ENCODE measurements at regions not wholly inside any gene's neighbourhood (a gene's known extent, or its start where the extent isn't known, plus 50 kb on each side); places are given as distances from the start of the nearest gene placed in this dataset.

- H2AFZ ChIP-seq, result no peak overlapping the region
- no peaks in the 10 kb centered on the region for H3K4me1 ChIP-seq
- no peaks in the 10 kb centered on the region for H3K36me3 ChIP-seq (ENCODE audit: control insufficient read depth, insufficient read depth, low read length)
- no peaks in the 10 kb centered on the region for H3K27me3 ChIP-seq (ENCODE audit: control insufficient read depth, insufficient read depth, low read length)
- H3K4me2 ChIP-seq (ENCODE audit: low read length), result no peak overlapping the region
- TF ChIP-seq, protein P1, sequence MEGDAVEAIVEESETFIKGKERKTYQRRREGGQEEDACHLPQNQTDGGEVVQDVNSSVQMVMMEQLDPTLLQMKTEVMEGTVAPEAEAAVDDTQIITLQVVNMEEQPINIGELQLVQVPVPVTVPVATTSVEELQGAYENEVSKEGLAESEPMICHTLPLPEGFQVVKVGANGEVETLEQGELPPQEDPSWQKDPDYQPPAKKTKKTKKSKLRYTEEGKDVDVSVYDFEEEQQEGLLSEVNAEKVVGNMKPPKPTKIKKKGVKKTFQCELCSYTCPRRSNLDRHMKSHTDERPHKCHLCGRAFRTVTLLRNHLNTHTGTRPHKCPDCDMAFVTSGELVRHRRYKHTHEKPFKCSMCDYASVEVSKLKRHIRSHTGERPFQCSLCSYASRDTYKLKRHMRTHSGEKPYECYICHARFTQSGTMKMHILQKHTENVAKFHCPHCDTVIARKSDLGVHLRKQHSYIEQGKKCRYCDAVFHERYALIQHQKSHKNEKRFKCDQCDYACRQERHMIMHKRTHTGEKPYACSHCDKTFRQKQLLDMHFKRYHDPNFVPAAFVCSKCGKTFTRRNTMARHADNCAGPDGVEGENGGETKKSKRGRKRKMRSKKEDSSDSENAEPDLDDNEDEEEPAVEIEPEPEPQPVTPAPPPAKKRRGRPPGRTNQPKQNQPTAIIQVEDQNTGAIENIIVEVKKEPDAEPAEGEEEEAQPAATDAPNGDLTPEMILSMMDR (IDR thresholded peaks at IDR 0.05), result no peak
- no peak overlapping the region for H3K27ac ChIP-seq
- H3K9ac ChIP-seq, result no peak overlapping the region
- H3K4me3 ChIP-seq (ENCODE audit: low read depth, low read length), result no peak overlapping the region
- H3K9me3 ChIP-seq (ENCODE audit: control insufficient read depth, low read length), result no peaks in the 10 kb centered on the region
- no peaks in the 10 kb centered on the region for H3K79me2 ChIP-seq
Observed at GRCh38 chr1:34278211-34278610, 101.5 kb downstream of the C1orf94 start.

DNA sequence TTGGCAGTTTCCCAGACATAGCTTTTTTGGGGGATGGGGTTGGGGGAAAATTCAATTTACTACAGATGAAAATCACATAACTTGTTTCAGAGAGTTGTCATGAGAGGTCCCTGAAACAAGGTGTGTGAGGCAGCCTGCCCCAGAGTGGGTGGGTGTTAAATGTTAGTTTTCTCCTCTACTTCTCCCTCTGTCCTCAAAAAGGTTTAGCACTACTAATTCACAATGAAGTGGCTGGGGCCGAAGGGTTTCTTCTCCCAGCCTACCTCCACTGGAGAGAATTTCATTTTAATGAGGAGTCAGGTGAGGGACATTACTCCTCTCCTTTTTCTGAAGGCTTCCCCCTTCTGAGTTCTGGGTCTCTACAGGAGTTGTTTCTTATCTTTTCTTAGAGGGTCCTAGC is 103.3 kb downstream of the C1orf94 start:
- Histone ChIP-seq H3K4me3 (ENCODE audit: low read depth, low read length) (no peak overlapping the region), H3K79me2 (no peaks in the 10 kb centered on the region), H2AFZ (no peak overlapping the region), H3K4me1 (no peaks in the 10 kb centered on the region), H3K27ac (no peak overlapping the region), H3K36me3 (ENCODE audit: control insufficient read depth, insufficient read depth, low read length) (no peaks in the 10 kb centered on the region), H3K9ac (no peak overlapping the region), H3K27me3 (ENCODE audit: control insufficient read depth, insufficient read depth, low read length) (no peaks in the 10 kb centered on the region), H3K9me3 (ENCODE audit: control insufficient read depth, low read length) (no peaks in the 10 kb centered on the region), H3K4me2 (ENCODE audit: low read length) (no peak overlapping the region)
- TF ChIP-seq, protein P1 (IDR thresholded peaks at IDR 0.05), result no peak

DNA sequence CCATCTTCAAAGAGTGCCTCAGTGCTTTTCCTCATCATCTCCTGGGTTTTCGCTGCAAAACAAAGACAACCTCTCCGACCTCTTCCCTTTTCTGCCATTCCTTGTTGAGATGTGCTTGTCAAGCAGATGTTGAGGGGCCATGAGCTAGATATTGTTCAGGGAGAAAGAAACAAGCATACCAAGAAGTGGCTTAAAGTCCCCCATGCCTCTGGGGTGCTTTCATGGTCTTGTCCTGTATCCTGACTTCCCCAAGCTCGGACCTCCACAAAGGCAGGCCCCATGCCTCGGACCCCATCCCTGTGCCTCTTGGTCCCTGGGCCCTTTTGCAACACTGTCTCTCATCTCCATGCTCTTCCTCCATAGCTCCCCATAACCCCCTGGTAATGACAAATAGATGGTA is 103.8 kb downstream of the C1orf94 start:
- no peak overlapping the region for H3K4me3 ChIP-seq (ENCODE audit: low read depth, low read length)
- no peaks in the 10 kb centered on the region for H3K4me1 ChIP-seq
- H3K9me3 ChIP-seq (ENCODE audit: control insufficient read depth, low read length), result no peaks in the 10 kb centered on the region
- no peaks in the 10 kb centered on the region for H3K27me3 ChIP-seq (ENCODE audit: control insufficient read depth, insufficient read depth, low read length)
- H3K36me3 ChIP-seq (ENCODE audit: control insufficient read depth, insufficient read depth, low read length), result no peaks in the 10 kb centered on the region
- H2AFZ ChIP-seq, result no peak overlapping the region
- H3K27ac ChIP-seq, result no peak overlapping the region
- H3K79me2 ChIP-seq, result no peaks in the 10 kb centered on the region
- TF ChIP-seq, protein P1 (IDR thresholded peaks at IDR 0.05), result no peak
- no peak overlapping the region for H3K9ac ChIP-seq
- no peak overlapping the region for H3K4me2 ChIP-seq (ENCODE audit: low read length)

GRCh38 chr1:34283142-34283541 is 106.4 kb downstream of the C1orf94 start:
- H2AFZ ChIP-seq, result no peak overlapping the region
- H3K4me1 ChIP-seq, result no peaks in the 10 kb centered on the region
- TF ChIP-seq, protein P1 (IDR thresholded peaks at IDR 0.05), result no peak
- H3K27me3 ChIP-seq (ENCODE audit: control insufficient read depth, insufficient read depth, low read length), result no peaks in the 10 kb centered on the region
- no peaks in the 10 kb centered on the region for H3K79me2 ChIP-seq
- H3K4me3 ChIP-seq (ENCODE audit: low read depth, low read length), result no peak overlapping the region
- H3K4me2 ChIP-seq (ENCODE audit: low read length), result no peak overlapping the region
- no peaks in the 10 kb centered on the region for H3K36me3 ChIP-seq (ENCODE audit: control insufficient read depth, insufficient read depth, low read length)
- no peak overlapping the region for H3K9ac ChIP-seq
- no peaks in the 10 kb centered on the region for H3K9me3 ChIP-seq (ENCODE audit: control insufficient read depth, low read length)
- H3K27ac ChIP-seq, result no peak overlapping the region

GRCh38 chr1:34286511-34286910 is 109.8 kb downstream of the C1orf94 start:
- H3K4me1 ChIP-seq, result no peaks in the 10 kb centered on the region
- TF ChIP-seq, protein P1 (IDR thresholded peaks at IDR 0.05), result no peak

More at GRCh38 chr1:34286511-34286910, 109.8 kb downstream of the C1orf94 start:
- no peaks in the 10 kb centered on the region for H3K36me3 ChIP-seq (ENCODE audit: control insufficient read depth, insufficient read depth, low read length)
- H3K79me2 ChIP-seq, result no peaks in the 10 kb centered on the region
- no peak overlapping the region for H3K9ac ChIP-seq
- H3K27me3 ChIP-seq (ENCODE audit: control insufficient read depth, insufficient read depth, low read length), result no peaks in the 10 kb centered on the region
- H3K4me3 ChIP-seq (ENCODE audit: low read depth, low read length), result no peak overlapping the region
- no peaks in the 10 kb centered on the region for H3K9me3 ChIP-seq (ENCODE audit: control insufficient read depth, low read length)
- H3K27ac ChIP-seq, result no peak overlapping the region
- no peak overlapping the region for H3K4me2 ChIP-seq (ENCODE audit: low read length)
- no peak overlapping the region for H2AFZ ChIP-seq

Measured in parathyroid adenoma (tissue), 2 donors.